ENCODE measurements at regions not wholly inside any gene's neighbourhood (a gene's known extent, or its start where the extent isn't known, plus 50 kb on each side); places are given as distances from the start of the nearest gene placed in this dataset.

DNA sequence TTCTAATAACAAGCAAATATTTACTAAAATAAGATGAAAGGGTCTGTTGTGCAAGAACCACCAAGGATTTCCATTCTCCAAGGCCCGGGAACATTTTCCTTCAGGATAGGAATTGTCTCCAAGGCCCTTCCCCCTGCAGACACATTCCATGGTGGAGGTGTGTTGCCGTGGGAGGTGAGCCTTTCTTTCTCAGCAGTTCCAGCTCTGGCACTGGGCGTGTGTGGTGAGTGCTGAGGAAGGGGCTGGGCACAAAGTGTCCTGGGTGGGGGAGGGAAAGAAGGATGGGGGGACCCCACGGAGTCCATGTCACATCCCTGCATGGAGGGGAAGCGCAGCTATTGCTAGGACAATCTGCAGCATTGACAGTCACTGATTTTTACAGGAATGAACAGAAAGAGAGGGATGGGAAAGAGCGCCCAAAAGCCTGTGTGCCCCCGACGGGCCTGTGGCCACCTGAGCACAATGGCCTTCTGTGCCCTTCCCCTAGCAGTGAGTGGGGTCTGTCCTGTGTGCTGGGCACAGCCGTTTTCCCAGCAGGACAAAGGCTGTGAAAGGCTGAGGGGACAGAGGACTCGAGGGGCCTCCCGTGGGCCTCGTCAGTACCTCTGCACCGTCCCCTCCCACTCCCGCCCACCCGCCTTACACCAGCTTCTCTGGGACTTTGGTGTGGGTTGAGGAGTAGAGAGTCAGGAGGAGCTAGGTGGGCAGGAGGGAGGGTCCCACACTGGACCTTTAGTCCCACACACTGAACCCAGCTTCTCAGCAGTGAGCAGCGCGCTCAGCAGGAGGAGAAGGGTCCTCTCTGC, 79.8 kb downstream of the PTGR3 start:
- Histone ChIP-seq H3K27me3 (ENCODE audit: control insufficient read depth in 3 of 3, insufficient read depth in 3 of 3, low read depth in 1 of 3, low read length in 3 of 3) (peaks cover 0 to 4% (median 0%) of the 10 kb centered on the region in 3 experiments), H2AFZ (ENCODE audit: low read length) (no peak overlapping the region), H3K4ac (ENCODE audit: low read length) (no peak overlapping the region), H2BK120ac (ENCODE audit: low read depth, low read length) (peak overlapping the region; percentile 13), H3K4me3 (ENCODE audit: low read length in 2 of 2) (no peak overlapping the region), H3K9me3 (replicated peaks in 1 of 2; ENCODE audit: control insufficient read depth in 2 of 2, insufficient read depth in 1 of 2, low read depth in 1 of 2, low read length in 2 of 2) (no peaks in the 10 kb centered on the region), H4K8ac (ENCODE audit: low read depth, low read length) (no peak overlapping the region), H3K14ac (ENCODE audit: low read length) (no peak overlapping the region), H3K27ac (replicated peaks; ENCODE audit: low read length) (no peak overlapping the region), H2BK15ac (ENCODE audit: low read length) (peak overlapping the region; percentile 75), H4K91ac (ENCODE audit: low read depth, low read length, poor library complexity) (no peak overlapping the region), H3K23ac (ENCODE audit: low read depth, low read length, poor library complexity) (peak overlapping the region; percentile 18), H2BK12ac (ENCODE audit: low read length) (no peak overlapping the region), H3K9ac (ENCODE audit: low read depth, low read length, poor library complexity) (peak overlapping the region; percentile 56), H2BK5ac (ENCODE audit: low read length) (no peak overlapping the region), H3K79me1 (ENCODE audit: low read depth, low read length) (no peaks in the 10 kb centered on the region), H2AK5ac (ENCODE audit: low read depth, low read length) (peak overlapping the region; percentile 29), H3K4me2 (ENCODE audit: insufficient read depth, low read length, poor library complexity, severe bottlenecking) (no peak overlapping the region), H3K18ac (ENCODE audit: low read length) (peak overlapping the region; percentile 85), H3K4me1 (ENCODE audit: control insufficient read depth in 2 of 2, insufficient read depth in 1 of 2, low read depth in 1 of 2, low read length in 2 of 2) (peaks cover 0 to 2% of the 10 kb centered on the region in 2 donors), H3K36me3 (replicated peaks in 1 of 2; ENCODE audit: control insufficient read depth in 2 of 2, insufficient read depth in 2 of 2, low read length in 2 of 2) (no peaks in the 10 kb centered on the region)
- no peak for DNase-seq (ENCODE audit: low spot score)
- no CpG with 5 or more reads among the region's 17 CpGs for WGBS, 2 donors (ENCODE audit: extremely low coverage in 2 of 2, insufficient read length in 2 of 2, insufficient replicate concordance in 1 of 2)

DNA sequence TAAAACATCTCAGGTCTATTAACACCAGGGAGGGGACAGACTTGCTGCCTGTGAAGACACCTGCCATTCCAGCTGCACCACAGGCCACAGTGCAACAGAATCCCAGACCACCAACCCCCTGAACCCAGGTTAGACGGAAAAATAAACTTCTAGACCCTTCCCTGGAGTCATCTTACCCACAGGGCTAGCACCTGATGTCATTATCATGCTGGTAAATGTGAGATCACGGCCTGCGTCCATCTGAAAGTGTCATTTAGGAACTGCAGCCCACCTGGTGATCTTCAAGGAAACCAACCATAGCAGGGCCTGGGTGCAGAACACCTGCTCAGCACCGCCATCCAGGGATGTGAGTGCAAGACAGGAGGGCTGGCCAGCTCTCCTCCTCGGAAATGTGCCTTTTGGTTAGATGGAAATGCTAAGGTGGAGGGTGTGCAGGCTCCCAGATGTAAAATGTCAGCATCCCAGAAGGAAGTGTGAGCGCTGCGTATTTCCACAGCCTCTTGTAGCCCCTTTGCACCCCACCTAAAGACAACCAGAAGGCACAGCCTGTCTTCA, 80.8 kb downstream of the PTGR3 start:
- WGBS, 2 donors (ENCODE audit: extremely low coverage in 2 of 2, insufficient read length in 2 of 2, insufficient replicate concordance in 1 of 2): no CpG with 5 or more reads among the region's 7 CpGs
- Histone ChIP-seq H3K14ac (ENCODE audit: low read length) (no peak overlapping the region), H3K4me2 (ENCODE audit: insufficient read depth, low read length, poor library complexity, severe bottlenecking) (no peak overlapping the region), H3K27me3 (ENCODE audit: control insufficient read depth in 3 of 3, insufficient read depth in 3 of 3, low read depth in 1 of 3, low read length in 3 of 3) (peaks cover 0 to 2% (median 0%) of the 10 kb centered on the region in 3 experiments), H4K91ac (ENCODE audit: low read depth, low read length, poor library complexity) (no peak overlapping the region), H2BK5ac (ENCODE audit: low read length) (no peak overlapping the region), H3K9ac (ENCODE audit: low read depth, low read length, poor library complexity) (no peak overlapping the region), H3K18ac (ENCODE audit: low read length) (no peak overlapping the region), H3K23ac (ENCODE audit: low read depth, low read length, poor library complexity) (no peak overlapping the region), H3K9me3 (replicated peaks in 1 of 2; ENCODE audit: control insufficient read depth in 2 of 2, insufficient read depth in 1 of 2, low read depth in 1 of 2, low read length in 2 of 2) (no peaks in the 10 kb centered on the region), H2BK12ac (ENCODE audit: low read length) (no peak overlapping the region), H3K4me1 (ENCODE audit: control insufficient read depth in 2 of 2, insufficient read depth in 1 of 2, low read depth in 1 of 2, low read length in 2 of 2) (peaks cover 0 to 2% of the 10 kb centered on the region in 2 donors), H3K36me3 (replicated peaks in 1 of 2; ENCODE audit: control insufficient read depth in 2 of 2, insufficient read depth in 2 of 2, low read length in 2 of 2) (no peaks in the 10 kb centered on the region), H2AFZ (ENCODE audit: low read length) (no peak overlapping the region), H3K4ac (ENCODE audit: low read length) (no peak overlapping the region), H3K79me1 (ENCODE audit: low read depth, low read length) (no peaks in the 10 kb centered on the region), H3K4me3 (ENCODE audit: low read length in 2 of 2) (no peak overlapping the region), H3K27ac (replicated peaks; ENCODE audit: low read length) (no peak overlapping the region), H2AK5ac (ENCODE audit: low read depth, low read length) (no peak overlapping the region), H2BK15ac (ENCODE audit: low read length) (no peak overlapping the region), H2BK120ac (ENCODE audit: low read depth, low read length) (no peak overlapping the region), H4K8ac (ENCODE audit: low read depth, low read length) (no peak overlapping the region)
- no peak for DNase-seq (ENCODE audit: low spot score)

DNA sequence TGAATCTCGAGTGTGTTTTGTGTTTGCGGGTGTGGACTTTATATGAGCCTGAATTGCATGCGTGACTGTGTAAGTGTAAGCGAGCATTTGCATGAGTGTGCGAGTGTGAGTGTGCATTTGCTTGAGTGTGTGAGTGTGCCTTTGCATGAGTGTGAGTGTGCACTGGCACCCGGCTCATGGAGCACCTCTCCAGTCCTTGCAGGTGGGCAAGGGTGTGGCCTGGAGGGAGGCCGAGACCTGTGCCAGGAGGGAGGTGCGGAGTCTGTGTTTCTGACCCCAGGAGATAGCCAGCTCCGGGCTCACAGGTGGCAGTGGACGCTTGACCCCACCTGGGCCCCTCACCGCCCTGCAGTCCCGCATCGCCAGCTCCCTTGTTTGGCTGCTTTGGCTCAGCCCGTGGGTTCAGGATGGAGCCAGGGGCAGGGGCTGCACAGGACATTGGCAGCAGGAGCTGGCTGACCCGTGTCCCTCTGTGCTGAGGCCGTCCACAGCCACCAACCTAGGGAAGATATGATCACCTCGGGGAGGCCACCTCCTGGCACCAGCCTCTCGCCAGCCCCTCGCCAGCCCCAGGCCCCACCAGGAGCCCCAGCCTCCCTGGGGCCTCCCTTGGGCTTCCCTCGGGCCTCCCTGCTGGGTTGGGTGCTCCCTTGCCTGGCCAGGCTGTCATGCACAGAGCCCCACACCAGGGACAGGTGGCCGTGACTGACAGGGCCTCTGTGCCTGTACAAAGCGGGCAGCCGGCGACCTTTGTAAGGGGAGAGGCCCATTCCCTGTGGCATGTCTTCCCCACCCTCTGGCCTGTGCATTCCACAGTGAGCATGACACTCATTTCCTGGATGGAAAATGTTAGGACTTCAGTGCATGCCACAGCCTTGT, 81.6 kb downstream of the PTGR3 start:
- H4K91ac ChIP-seq (ENCODE audit: low read depth, low read length, poor library complexity): no peak overlapping the region
- no peaks in the 10 kb centered on the region for H3K9me3 ChIP-seq (replicated peaks in 1 of 2; ENCODE audit: control insufficient read depth in 2 of 2, insufficient read depth in 1 of 2, low read depth in 1 of 2, low read length in 2 of 2)
- WGBS, 2 donors (ENCODE audit: extremely low coverage in 2 of 2, insufficient read length in 2 of 2, insufficient replicate concordance in 1 of 2): no CpG with 5 or more reads among the region's 24 CpGs
- peak overlapping the region; percentile 67 for H3K14ac ChIP-seq (ENCODE audit: low read length)
- H3K4ac ChIP-seq (ENCODE audit: low read length): no peak overlapping the region
- peaks cover 0 to 2% of the 10 kb centered on the region in 2 donors for H3K4me1 ChIP-seq (ENCODE audit: control insufficient read depth in 2 of 2, insufficient read depth in 1 of 2, low read depth in 1 of 2, low read length in 2 of 2)
- no peak overlapping the region for H3K9ac ChIP-seq (ENCODE audit: low read depth, low read length, poor library complexity)
- DNase-seq (ENCODE audit: low spot score): no peak
- H4K8ac ChIP-seq (ENCODE audit: low read depth, low read length): no peak overlapping the region
- no peaks in the 10 kb centered on the region for H3K27me3 ChIP-seq (ENCODE audit: control insufficient read depth in 3 of 3, insufficient read depth in 3 of 3, low read depth in 1 of 3, low read length in 3 of 3)
- H2BK15ac ChIP-seq (ENCODE audit: low read length): peak overlapping the region; percentile 30
- peak overlapping the region; percentile 38 for H3K18ac ChIP-seq (ENCODE audit: low read length)
- peak overlapping the region; percentile 53 for H2AK5ac ChIP-seq (ENCODE audit: low read depth, low read length)
- no peak overlapping the region for H3K4me2 ChIP-seq (ENCODE audit: insufficient read depth, low read length, poor library complexity, severe bottlenecking)
- no peak overlapping the region for H2BK120ac ChIP-seq (ENCODE audit: low read depth, low read length)
- no peak overlapping the region for H2AFZ ChIP-seq (ENCODE audit: low read length)
- H3K36me3 ChIP-seq (replicated peaks in 1 of 2; ENCODE audit: control insufficient read depth in 2 of 2, insufficient read depth in 2 of 2, low read length in 2 of 2): no peaks in the 10 kb centered on the region
- no peaks in the 10 kb centered on the region for H3K79me1 ChIP-seq (ENCODE audit: low read depth, low read length)
- no peak overlapping the region for H3K4me3 ChIP-seq (ENCODE audit: low read length in 2 of 2)
- H2BK5ac ChIP-seq (ENCODE audit: low read length): no peak overlapping the region
- H2BK12ac ChIP-seq (ENCODE audit: low read length): no peak overlapping the region
- H3K23ac ChIP-seq (ENCODE audit: low read depth, low read length, poor library complexity): peak overlapping the region; percentile 25
- H3K27ac ChIP-seq (replicated peaks; ENCODE audit: low read length): no peak overlapping the region
